Right cardiac atrium (tissue), 5 donors: ENCODE measurements at regions not wholly inside any gene's neighbourhood (a gene's known extent, or its start where the extent isn't known, plus 50 kb on each side); places are given as distances from the start of the nearest gene placed in this dataset.

Source experiments
- ATAC-seq, 2 donors: fragments of 200-7000 bp; cut with Tn5 transposase; one replicate each; pipeline versions ENCODE4 v1.8.0 to v1.9.1; 2020; ENCODE audit warnings: moderate library complexity in 2 of 2, mild to moderate bottlenecking in 1 of 2
- DNase-seq, 3 donors: peaks; one replicate each; pipeline ENCODE4 v3.0.0-alpha.2; 2020
- H3K27ac ChIP-seq: one replicate; pipeline ENCODE4 v1.5.1; 2013; ENCODE audit warnings: mild to moderate bottlenecking, low read length, control low read depth, moderate library complexity
- H3K27me3 ChIP-seq: one replicate; pipeline ENCODE4 v1.6.1; 2013; ENCODE audit not compliant: control insufficient read depth, insufficient read depth
- H3K4me1 ChIP-seq: one replicate; pipeline ENCODE4 v1.6.1; 2013; ENCODE audit warnings: low read length; ENCODE audit not compliant: control insufficient read depth, insufficient read depth
- H3K4me3 ChIP-seq: one replicate; pipeline ENCODE4 v1.5.1; 2013; ENCODE audit warnings: low read length, control low read depth
- H3K9me3 ChIP-seq: one replicate; pipeline ENCODE4 v1.6.1; 2013; ENCODE audit warnings: low read length; ENCODE audit not compliant: control insufficient read depth
- WGBS: extraction: QIAGEN DNeasy Blood & Tissue Kit; methylation state at CpG from one replicate; pipeline ENCODE4 v1.1.7; 2013; 5-methylcytosine and 5-hydroxymethylcytosine counted together
- intact Hi-C, 4 donors: fragments of 100-400 bp; cut with DNase I; formaldehyde crosslinking; loops; one replicate each; pipeline versions ENCODE4 v1.11.0 to v1.14.0; 2022 to 2023
- donor health status: healthy with polysubstance abuse.
- donor health status: DM: no; HTN: yes; CAD: no.
- donor health status: DM: no; HTN: no; CAD: no.
- donor health status: DM: no; HTN: yes; CAD: no; lungs with severe emphysema.
- donor health status: DM: yes; HTN: yes; CAD: no.

GRCh38 chr3:157097198-157097597, 62.7 kb downstream of the CCNL1 start:
- no peak overlapping the region for H3K27ac ChIP-seq
- intact Hi-C loops = no loop called here
- H3K4me1 ChIP-seq = peaks cover 5% of the 10 kb centered on the region
- ATAC-seq (no peak), DNase-seq (no peak)
- no peaks in the 10 kb centered on the region for H3K27me3 ChIP-seq
- WGBS = 84% methylated on average over 6 of the region's 6 CpGs
- no peak overlapping the region for H3K4me3 ChIP-seq
- no peaks in the 10 kb centered on the region for H3K9me3 ChIP-seq

GRCh38 chr3:157096328-157096727, 63.6 kb downstream of the CCNL1 start:
- no peak for ATAC-seq
- H3K27ac ChIP-seq = peak overlapping the region; percentile 83
- no peaks in the 10 kb centered on the region for H3K27me3 ChIP-seq
- no peaks in the 10 kb centered on the region for H3K9me3 ChIP-seq
- intact Hi-C loops = no loop called here
- WGBS = 93% methylated on average over 5 of the region's 5 CpGs
- peaks cover 8% of the 10 kb centered on the region for H3K4me1 ChIP-seq
- H3K4me3 ChIP-seq = no peak overlapping the region
- no peak for DNase-seq
